ENCODE measurements at regions not wholly inside any gene's neighbourhood (a gene's known extent, or its start where the extent isn't known, plus 50 kb on each side); places are given as distances from the start of the nearest gene placed in this dataset.

DNA sequence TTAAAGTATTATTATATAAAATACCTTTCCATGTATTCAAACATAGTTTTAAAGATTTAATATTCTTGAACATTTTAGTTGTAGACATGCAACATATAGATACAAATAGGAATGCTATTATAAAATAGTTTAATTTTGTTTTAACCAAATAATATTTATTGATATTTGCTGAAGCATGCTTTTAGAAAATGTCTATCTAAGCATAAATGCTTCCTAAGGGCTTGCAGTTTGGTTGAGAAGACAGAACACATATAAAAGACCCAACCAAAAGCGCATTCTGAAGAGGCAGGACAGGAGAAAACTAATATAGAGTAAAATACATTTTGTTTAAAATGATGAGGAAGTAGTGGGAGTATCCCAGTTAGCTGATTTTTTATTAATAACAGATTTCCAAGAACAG lies 181.5 kb upstream of the ISL1 start:
- H3K9me3 ChIP-seq (ENCODE audit: control insufficient read depth, low read length): no peaks in the 10 kb centered on the region
- H2AK5ac ChIP-seq (ENCODE audit: low read length, severe bottlenecking): no peak overlapping the region
- H2BK15ac ChIP-seq (ENCODE audit: low read depth, poor library complexity, severe bottlenecking): no peak overlapping the region
- no peak overlapping the region for H2BK120ac ChIP-seq (ENCODE audit: low read depth, low read length)
- H4K8ac ChIP-seq (ENCODE audit: low read length): no peak overlapping the region
- no peak overlapping the region for H2BK5ac ChIP-seq (ENCODE audit: low read depth, low read length, poor library complexity, severe bottlenecking)
- no peaks in the 10 kb centered on the region for H3K27me3 ChIP-seq (ENCODE audit: control insufficient read depth in 1 of 2, insufficient read depth in 1 of 2, low read length in 2 of 2)
- H3K23ac ChIP-seq (ENCODE audit: low read length in 2 of 2): no peak overlapping the region
- 100% methylated on average over 1 of the region's 1 CpG for whole genome bisulfite sequencing
- H3K4me1 ChIP-seq (ENCODE audit: control insufficient read depth, insufficient read depth, low read depth, low read length): no peaks in the 10 kb centered on the region
- H4K91ac ChIP-seq (ENCODE audit: low read length): no peak overlapping the region
- H3K18ac ChIP-seq (ENCODE audit: low read depth in 1 of 2, low read length in 2 of 2): no peak overlapping the region
- DNase-seq: no peak
- H2BK12ac ChIP-seq (ENCODE audit: low read length in 2 of 2): no peak overlapping the region
- no peak overlapping the region for H3K9ac ChIP-seq (ENCODE audit: low read length)
- H3K36me3 ChIP-seq (ENCODE audit: control insufficient read depth in 1 of 2, insufficient read depth in 2 of 2, low read depth in 1 of 2, low read length in 2 of 2): no peaks in the 10 kb centered on the region
- H3K27ac ChIP-seq (ENCODE audit: low read length, poor library complexity, severe bottlenecking): no peak overlapping the region
- no peak overlapping the region for H3K14ac ChIP-seq (ENCODE audit: low read length in 2 of 2)
- H2AFZ ChIP-seq (ENCODE audit: low read depth, low read length): no peak overlapping the region
- no peak overlapping the region for H3K4me3 ChIP-seq (ENCODE audit: insufficient read depth in 1 of 2, low read depth in 1 of 2, low read length in 2 of 2)
- H3K4ac ChIP-seq (ENCODE audit: low read depth in 1 of 2, low read length in 2 of 2): no peak overlapping the region
- no peaks in the 10 kb centered on the region for H3K79me1 ChIP-seq (replicated peaks; ENCODE audit: low read length, poor library complexity, severe bottlenecking)
- no peak overlapping the region for H3K4me2 ChIP-seq (ENCODE audit: low read length, poor library complexity, severe bottlenecking)

DNA sequence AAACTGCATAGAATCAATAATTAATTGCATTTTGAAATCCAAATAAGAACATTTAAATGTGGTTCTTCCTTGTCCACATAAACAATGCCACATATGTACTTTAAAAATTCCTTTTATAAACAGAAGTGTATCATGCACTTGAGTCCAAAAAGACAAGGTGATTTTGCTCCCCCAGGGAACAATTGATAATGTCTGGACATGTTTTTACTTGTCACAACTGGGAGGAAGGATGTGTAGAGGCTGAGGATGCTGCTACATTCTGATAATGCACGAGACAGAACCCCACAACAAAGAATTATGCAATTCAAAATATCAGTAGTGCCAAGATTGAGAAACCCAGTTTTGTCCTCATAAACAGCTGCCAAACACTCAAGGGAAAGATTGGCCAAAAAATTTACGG lies 181.1 kb upstream of the ISL1 start:
- Histone ChIP-seq H3K79me1 (replicated peaks; ENCODE audit: low read length, poor library complexity, severe bottlenecking) (no peaks in the 10 kb centered on the region), H2BK120ac (ENCODE audit: low read depth, low read length) (no peak overlapping the region), H3K27me3 (ENCODE audit: control insufficient read depth in 1 of 2, insufficient read depth in 1 of 2, low read length in 2 of 2) (no peaks in the 10 kb centered on the region), H3K4me3 (ENCODE audit: insufficient read depth in 1 of 2, low read depth in 1 of 2, low read length in 2 of 2) (no peak overlapping the region), H2BK5ac (ENCODE audit: low read depth, low read length, poor library complexity, severe bottlenecking) (no peak overlapping the region), H2BK12ac (ENCODE audit: low read length in 2 of 2) (no peak overlapping the region), H4K8ac (ENCODE audit: low read length) (no peak overlapping the region), H2AFZ (ENCODE audit: low read depth, low read length) (no peak overlapping the region), H2AK5ac (ENCODE audit: low read length, severe bottlenecking) (no peak overlapping the region), H3K18ac (ENCODE audit: low read depth in 1 of 2, low read length in 2 of 2) (no peak overlapping the region), H3K14ac (ENCODE audit: low read length in 2 of 2) (no peak overlapping the region), H3K36me3 (ENCODE audit: control insufficient read depth in 1 of 2, insufficient read depth in 2 of 2, low read depth in 1 of 2, low read length in 2 of 2) (no peaks in the 10 kb centered on the region), H2BK15ac (ENCODE audit: low read depth, poor library complexity, severe bottlenecking) (no peak overlapping the region), H3K4me2 (ENCODE audit: low read length, poor library complexity, severe bottlenecking) (no peak overlapping the region), H3K4ac (ENCODE audit: low read depth in 1 of 2, low read length in 2 of 2) (no peak overlapping the region), H4K91ac (ENCODE audit: low read length) (no peak overlapping the region), H3K27ac (ENCODE audit: low read length, poor library complexity, severe bottlenecking) (no peak overlapping the region), H3K4me1 (ENCODE audit: control insufficient read depth, insufficient read depth, low read depth, low read length) (no peaks in the 10 kb centered on the region), H3K23ac (ENCODE audit: low read length in 2 of 2) (no peak overlapping the region), H3K9me3 (ENCODE audit: control insufficient read depth, low read length) (no peaks in the 10 kb centered on the region), H3K9ac (ENCODE audit: low read length) (no peak overlapping the region)
- no peak for DNase-seq
- WGBS: no CpG with 5 or more reads among the region's 2 CpGs

DNA sequence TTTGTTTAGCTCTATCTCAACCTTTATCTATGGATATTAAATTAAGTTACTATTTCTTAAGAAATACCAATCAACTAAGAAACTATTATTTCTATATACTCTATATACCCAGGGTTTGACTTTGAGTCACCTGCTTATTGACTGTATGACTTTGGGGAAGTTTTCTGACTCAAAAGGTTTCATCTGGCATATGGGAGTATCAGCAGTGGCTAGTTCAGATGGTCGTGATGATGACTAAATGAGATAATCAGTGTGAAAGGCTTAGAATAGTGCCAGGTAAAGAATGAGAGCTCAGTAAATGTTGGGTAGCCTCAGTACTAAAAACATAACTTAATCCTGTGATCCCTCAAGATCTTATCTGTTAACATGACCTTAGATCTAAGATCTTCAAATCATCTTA lies 179.7 kb upstream of the ISL1 start:
- no peak overlapping the region for H4K91ac ChIP-seq (ENCODE audit: low read length)
- H3K18ac ChIP-seq (ENCODE audit: low read depth in 1 of 2, low read length in 2 of 2): no peak overlapping the region
- no peak overlapping the region for H3K4ac ChIP-seq (ENCODE audit: low read depth in 1 of 2, low read length in 2 of 2)
- no peak overlapping the region for H3K4me3 ChIP-seq (ENCODE audit: insufficient read depth in 1 of 2, low read depth in 1 of 2, low read length in 2 of 2)
- 40% methylated on average over 1 of the region's 1 CpG for WGBS
- no peak for DNase-seq
- H2AFZ ChIP-seq (ENCODE audit: low read depth, low read length): no peak overlapping the region
- no peak overlapping the region for H2BK120ac ChIP-seq (ENCODE audit: low read depth, low read length)
- no peak overlapping the region for H2BK5ac ChIP-seq (ENCODE audit: low read depth, low read length, poor library complexity, severe bottlenecking)
- no peaks in the 10 kb centered on the region for H3K4me1 ChIP-seq (ENCODE audit: control insufficient read depth, insufficient read depth, low read depth, low read length)
- no peak overlapping the region for H3K23ac ChIP-seq (ENCODE audit: low read length in 2 of 2)
- no peak overlapping the region for H4K8ac ChIP-seq (ENCODE audit: low read length)
- no peak overlapping the region for H3K9ac ChIP-seq (ENCODE audit: low read length)
- no peaks in the 10 kb centered on the region for H3K9me3 ChIP-seq (ENCODE audit: control insufficient read depth, low read length)
- H3K36me3 ChIP-seq (ENCODE audit: control insufficient read depth in 1 of 2, insufficient read depth in 2 of 2, low read depth in 1 of 2, low read length in 2 of 2): no peaks in the 10 kb centered on the region
- no peaks in the 10 kb centered on the region for H3K79me1 ChIP-seq (replicated peaks; ENCODE audit: low read length, poor library complexity, severe bottlenecking)
- no peak overlapping the region for H3K27ac ChIP-seq (ENCODE audit: low read length, poor library complexity, severe bottlenecking)
- no peak overlapping the region for H3K4me2 ChIP-seq (ENCODE audit: low read length, poor library complexity, severe bottlenecking)
- no peak overlapping the region for H2BK15ac ChIP-seq (ENCODE audit: low read depth, poor library complexity, severe bottlenecking)
- no peaks in the 10 kb centered on the region for H3K27me3 ChIP-seq (ENCODE audit: control insufficient read depth in 1 of 2, insufficient read depth in 1 of 2, low read length in 2 of 2)
- no peak overlapping the region for H2BK12ac ChIP-seq (ENCODE audit: low read length in 2 of 2)
- H2AK5ac ChIP-seq (ENCODE audit: low read length, severe bottlenecking): no peak overlapping the region
- no peak overlapping the region for H3K14ac ChIP-seq (ENCODE audit: low read length in 2 of 2)

DNA sequence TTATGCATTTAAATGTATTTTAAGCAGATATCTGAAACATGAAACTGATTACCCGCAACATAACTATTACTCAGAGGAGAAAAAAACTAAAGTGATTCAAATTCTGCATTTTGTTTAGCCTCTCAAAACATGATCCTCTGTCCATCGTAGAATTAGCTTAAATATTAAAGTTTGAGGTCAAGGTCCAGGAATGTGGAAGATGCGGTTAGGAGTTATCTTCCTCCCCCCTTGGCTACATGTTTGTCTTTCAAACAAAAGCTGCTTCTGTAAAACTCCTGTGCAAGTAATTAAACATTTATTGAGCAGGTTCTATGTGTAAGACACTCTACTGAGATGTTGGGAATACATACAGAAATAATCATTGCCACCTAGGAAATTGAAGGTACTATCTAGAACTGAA lies 175.0 kb upstream of the ISL1 start:
- Histone ChIP-seq H3K36me3 (ENCODE audit: control insufficient read depth in 1 of 2, insufficient read depth in 2 of 2, low read depth in 1 of 2, low read length in 2 of 2) (no peaks in the 10 kb centered on the region), H3K79me1 (replicated peaks; ENCODE audit: low read length, poor library complexity, severe bottlenecking) (no peaks in the 10 kb centered on the region), H3K23ac (ENCODE audit: low read length in 2 of 2) (no peak overlapping the region), H3K4me1 (ENCODE audit: control insufficient read depth, insufficient read depth, low read depth, low read length) (no peaks in the 10 kb centered on the region), H3K4ac (ENCODE audit: low read depth in 1 of 2, low read length in 2 of 2) (no peak overlapping the region), H3K9me3 (ENCODE audit: control insufficient read depth, low read length) (no peaks in the 10 kb centered on the region), H2BK12ac (ENCODE audit: low read length in 2 of 2) (no peak overlapping the region), H3K27ac (ENCODE audit: low read length, poor library complexity, severe bottlenecking) (no peak overlapping the region), H2BK15ac (ENCODE audit: low read depth, poor library complexity, severe bottlenecking) (no peak overlapping the region), H2BK120ac (ENCODE audit: low read depth, low read length) (no peak overlapping the region), H3K4me2 (ENCODE audit: low read length, poor library complexity, severe bottlenecking) (no peak overlapping the region), H3K9ac (ENCODE audit: low read length) (no peak overlapping the region), H4K91ac (ENCODE audit: low read length) (no peak overlapping the region), H3K18ac (ENCODE audit: low read depth in 1 of 2, low read length in 2 of 2) (no peak overlapping the region), H3K27me3 (ENCODE audit: control insufficient read depth in 1 of 2, insufficient read depth in 1 of 2, low read length in 2 of 2) (no peaks in the 10 kb centered on the region), H2AK5ac (ENCODE audit: low read length, severe bottlenecking) (no peak overlapping the region), H2BK5ac (ENCODE audit: low read depth, low read length, poor library complexity, severe bottlenecking) (no peak overlapping the region), H3K4me3 (ENCODE audit: insufficient read depth in 1 of 2, low read depth in 1 of 2, low read length in 2 of 2) (no peak overlapping the region), H4K8ac (ENCODE audit: low read length) (no peak overlapping the region), H2AFZ (ENCODE audit: low read depth, low read length) (no peak overlapping the region), H3K14ac (ENCODE audit: low read length in 2 of 2) (no peak overlapping the region)
- DNase-seq: no peak
- WGBS: 100% methylated on average over 1 of the region's 3 CpGs
